ENCODE measurements at regions not wholly inside any gene's neighbourhood (a gene's known extent, or its start where the extent isn't known, plus 50 kb on each side); places are given as distances from the start of the nearest gene placed in this dataset.

- no peak for TF ChIP-seq CTCF (IDR thresholded peaks at IDR 0.05; ENCODE audit: low read length, missing control alignments)
- no peak for DNase-seq (ENCODE audit: low read depth)
- no peak overlapping the region for H3K4me3 ChIP-seq (replicated peaks; ENCODE audit: low read depth, low read length)
These were observed 672.6 kb downstream of the EPHA4 start for GRCh38 chr2:220899492-220899891.

- no peak for DNase-seq (ENCODE audit: low read depth)
- TF ChIP-seq CTCF (IDR thresholded peaks at IDR 0.05; ENCODE audit: low read length, missing control alignments): no peak
- no peak overlapping the region for H3K4me3 ChIP-seq (replicated peaks; ENCODE audit: low read depth, low read length)
These were observed 668.1 kb downstream of the EPHA4 start for GRCh38 chr2:220904015-220904414.

GRCh38 chr2:220913384-220913783 is 658.7 kb downstream of the EPHA4 start:
- no peak overlapping the region for H3K4me3 ChIP-seq (replicated peaks; ENCODE audit: low read depth, low read length)
- TF ChIP-seq CTCF (IDR thresholded peaks at IDR 0.05; ENCODE audit: low read length, missing control alignments): no peak
- no peak for DNase-seq (ENCODE audit: low read depth)

GRCh38 chr2:220915092-220915623 is 656.9 kb downstream of the EPHA4 start:
- TF ChIP-seq CTCF (IDR thresholded peaks at IDR 0.05; ENCODE audit: low read length, missing control alignments): no peak
- DNase-seq (ENCODE audit: low read depth): no peak
- no peak overlapping the region for H3K4me3 ChIP-seq (replicated peaks; ENCODE audit: low read depth, low read length)

GRCh38 chr2:220916931-220917330 is 655.2 kb downstream of the EPHA4 start:
- no peak for DNase-seq (ENCODE audit: low read depth)
- H3K4me3 ChIP-seq (replicated peaks; ENCODE audit: low read depth, low read length): no peak overlapping the region
- no peak for TF ChIP-seq CTCF (IDR thresholded peaks at IDR 0.05; ENCODE audit: low read length, missing control alignments)

GRCh38 chr2:220930271-220931076 is 641.6 kb downstream of the EPHA4 start:
- TF ChIP-seq CTCF (IDR thresholded peaks at IDR 0.05; ENCODE audit: low read length, missing control alignments): no peak
- no peak overlapping the region for H3K4me3 ChIP-seq (replicated peaks; ENCODE audit: low read depth, low read length)
- no peak for DNase-seq (ENCODE audit: low read depth)

GRCh38 chr2:220931491-220931890 is 640.6 kb downstream of the EPHA4 start:
- DNase-seq (ENCODE audit: low read depth): no peak
- TF ChIP-seq CTCF (IDR thresholded peaks at IDR 0.05; ENCODE audit: low read length, missing control alignments): no peak
- H3K4me3 ChIP-seq (replicated peaks; ENCODE audit: low read depth, low read length): no peak overlapping the region
